C4-2B (cell line): ENCODE measurements at regions not wholly inside any gene's neighbourhood (a gene's known extent, or its start where the extent isn't known, plus 50 kb on each side); places are given as distances from the start of the nearest gene placed in this dataset.

ENCODE experiments used
- CTCF ChIP-seq: fragments of 450-650 bp; conservative IDR thresholded peaks from 2 replicates; pipeline ENCODE4 v1.5.1; 2017; ENCODE audit warnings: mild to moderate bottlenecking
- ZFX ChIP-seq: fragments of 450-650 bp; IDR thresholded peaks from 2 replicates; pipeline ENCODE4 v1.6.1; 2017

- no peak for TF ChIP-seq CTCF
- TF ChIP-seq ZFX = no peak
These were observed 376.7 kb upstream of the KLHL4 start for GRCh38 chrX:87140800-87141483.
